Tibial artery (tissue), 4 donors: ENCODE measurements at regions not wholly inside any gene's neighbourhood (a gene's known extent, or its start where the extent isn't known, plus 50 kb on each side); places are given as distances from the start of the nearest gene placed in this dataset.

Source experiments
- DNase-seq, 2 donors: peaks; one replicate each; pipeline ENCODE4 v3.0.0-alpha.2; 2019
- H3K27ac ChIP-seq, 2 donors: fragments of 200-600 bp; sonication (generic) in 1 of 2; 1 replicate in 1 of 2; 2 replicates in 1 of 2; pipeline ENCODE4 v1.5.1; 2018 to 2019; ENCODE audit warnings: mild to moderate bottlenecking in 1 of 2
- H3K27me3 ChIP-seq, 2 donors: fragments of 200-600 bp; sonication (generic) in 1 of 2; one replicate each; pipeline versions ENCODE4 v1.5.1 to v1.6.0; 2016 to 2019
- H3K36me3 ChIP-seq, 3 donors: fragments of 200-600 bp; sonication (generic) in 2 of 3; one replicate each; pipeline ENCODE4 v1.5.1; 2016 to 2019; ENCODE audit warnings: mild to moderate bottlenecking in 2 of 3
- H3K4me1 ChIP-seq, 4 donors: fragments of 200-600 bp; sonication (generic) in 2 of 4; 1 replicate in 3 of 4; 2 replicates in 1 of 4; pipeline ENCODE4 v1.5.1; 2016 to 2019
- H3K4me3 ChIP-seq, 2 donors: fragments of 200-600 bp; sonication (generic) in 1 of 2; 1 replicate in 1 of 2; 2 replicates in 1 of 2; pipeline ENCODE4 v1.5.1; 2018 to 2019; ENCODE audit warnings: mild to moderate bottlenecking in 2 of 2
- H3K9me3 ChIP-seq, 3 donors: fragments of 200-600 bp; sonication (generic) in 1 of 3; one replicate each; pipeline ENCODE4 v1.5.1; 2016 to 2019
- intact Hi-C: fragments of 100-400 bp; cut with DNase I; formaldehyde crosslinking; loops from one replicate; pipeline ENCODE4 v1.15.0; 2023; ENCODE audit warnings: low total_unique reads
- TF ChIP-seq, protein P1 (sequence below), 2 experiments: fragments of 200-600 bp in 1 of 2; fragments of 450-650 bp in 1 of 2; IDR thresholded peaks; one replicate each; pipeline ENCODE4 v1.5.1; 2017 to 2019; ENCODE audit warnings: antibody characterized with exemption in 2 of 2, mild to moderate bottlenecking in 1 of 2, moderate library complexity in 1 of 2

DNA sequence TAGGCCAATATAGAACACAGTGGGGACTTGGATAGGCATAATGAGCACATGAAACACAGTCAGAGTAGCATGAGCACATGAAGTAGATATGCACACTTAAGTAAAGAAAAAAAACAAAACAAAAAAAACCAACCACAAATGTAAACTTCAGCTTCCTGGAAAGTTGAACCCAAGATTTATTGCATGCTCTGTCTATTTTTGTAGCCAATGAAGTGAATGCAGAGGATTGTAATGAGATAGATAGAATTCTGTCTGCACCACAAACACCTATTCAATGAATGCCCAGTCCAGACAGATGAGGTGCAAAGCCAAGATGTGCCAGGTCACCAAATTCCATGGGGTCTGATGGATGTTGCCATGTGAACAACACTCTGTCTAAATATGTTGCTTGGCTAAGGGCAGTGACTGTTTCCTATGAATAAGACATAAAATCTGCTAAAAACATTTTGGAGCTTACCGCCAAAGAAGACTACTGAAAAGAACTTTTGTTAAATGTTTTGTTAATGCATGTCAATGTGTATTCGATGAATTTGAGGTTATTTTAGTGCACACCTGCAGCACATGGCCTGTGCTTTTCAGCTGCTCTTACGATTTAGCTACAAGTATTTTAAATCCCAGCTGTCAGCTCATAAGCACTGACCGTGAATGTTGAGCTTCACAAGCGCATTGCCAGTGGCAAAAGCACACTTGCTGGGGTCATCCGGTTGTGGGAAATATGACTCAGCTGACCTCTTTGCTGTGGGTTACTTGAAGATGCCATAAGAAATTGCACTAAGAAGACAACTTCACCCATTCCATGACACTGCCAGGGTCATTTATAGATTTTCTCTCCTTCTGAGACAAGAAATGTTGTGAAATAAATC is 374.8 kb upstream of the GNPDA2 start:
- Histone ChIP-seq H3K9me3 (no peaks in the 10 kb centered on the region), H3K36me3 (no peaks in the 10 kb centered on the region), H3K4me1 (no peaks in the 10 kb centered on the region), H3K27me3 (no peaks in the 10 kb centered on the region), H3K4me3 (no peak overlapping the region), H3K27ac (no peak overlapping the region)
- TF ChIP-seq, protein P1, sequence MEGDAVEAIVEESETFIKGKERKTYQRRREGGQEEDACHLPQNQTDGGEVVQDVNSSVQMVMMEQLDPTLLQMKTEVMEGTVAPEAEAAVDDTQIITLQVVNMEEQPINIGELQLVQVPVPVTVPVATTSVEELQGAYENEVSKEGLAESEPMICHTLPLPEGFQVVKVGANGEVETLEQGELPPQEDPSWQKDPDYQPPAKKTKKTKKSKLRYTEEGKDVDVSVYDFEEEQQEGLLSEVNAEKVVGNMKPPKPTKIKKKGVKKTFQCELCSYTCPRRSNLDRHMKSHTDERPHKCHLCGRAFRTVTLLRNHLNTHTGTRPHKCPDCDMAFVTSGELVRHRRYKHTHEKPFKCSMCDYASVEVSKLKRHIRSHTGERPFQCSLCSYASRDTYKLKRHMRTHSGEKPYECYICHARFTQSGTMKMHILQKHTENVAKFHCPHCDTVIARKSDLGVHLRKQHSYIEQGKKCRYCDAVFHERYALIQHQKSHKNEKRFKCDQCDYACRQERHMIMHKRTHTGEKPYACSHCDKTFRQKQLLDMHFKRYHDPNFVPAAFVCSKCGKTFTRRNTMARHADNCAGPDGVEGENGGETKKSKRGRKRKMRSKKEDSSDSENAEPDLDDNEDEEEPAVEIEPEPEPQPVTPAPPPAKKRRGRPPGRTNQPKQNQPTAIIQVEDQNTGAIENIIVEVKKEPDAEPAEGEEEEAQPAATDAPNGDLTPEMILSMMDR (IDR thresholded peaks at IDR 0.05) = no peak
- intact Hi-C loops = no loop called here
- DNase-seq = no peak

DNA sequence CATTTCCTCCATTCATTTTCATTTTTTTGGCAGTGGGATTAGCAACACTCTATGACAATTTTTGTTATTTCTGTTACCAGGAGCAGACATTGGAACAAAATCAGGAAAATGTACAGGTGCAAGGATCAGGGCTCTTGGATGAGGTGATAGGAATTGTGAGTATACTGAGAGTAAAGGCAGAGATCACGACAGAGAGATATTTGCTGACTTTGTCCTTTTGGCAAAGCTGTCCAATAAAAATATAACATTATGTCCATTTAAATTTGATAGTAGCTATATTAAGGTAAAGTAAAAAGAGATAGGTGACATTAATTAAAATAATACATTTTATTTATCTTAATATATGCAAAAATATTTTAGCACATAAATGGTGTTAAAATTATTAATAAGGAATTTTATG is 373.1 kb upstream of the GNPDA2 start:
- Histone ChIP-seq H3K4me3 (no peak overlapping the region), H3K4me1 (no peaks in the 10 kb centered on the region), H3K9me3 (no peaks in the 10 kb centered on the region), H3K27me3 (no peaks in the 10 kb centered on the region), H3K27ac (no peak overlapping the region), H3K36me3 (no peaks in the 10 kb centered on the region)
- TF ChIP-seq, protein P1 (IDR thresholded peaks at IDR 0.05) = no peak
- DNase-seq = no peak
- intact Hi-C loops = no loop called here

DNA sequence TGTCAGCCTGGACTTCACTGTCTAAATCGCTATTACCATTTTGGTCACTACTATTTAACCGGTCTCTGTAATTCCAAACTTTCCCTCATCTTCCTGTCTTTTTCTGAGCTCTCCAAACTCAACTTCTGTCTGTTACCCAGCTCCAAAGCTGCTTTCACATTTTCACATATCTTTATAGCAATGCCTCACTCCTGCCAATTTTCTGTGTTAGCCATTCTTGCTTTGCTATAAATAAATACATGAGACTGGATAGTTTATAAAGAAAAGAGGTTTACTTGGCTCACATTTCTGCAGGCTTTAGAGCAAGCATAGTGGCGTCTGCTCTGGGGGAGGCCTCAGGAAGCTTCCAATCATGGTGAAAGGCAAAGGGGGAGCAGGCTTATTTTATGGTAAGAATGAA is 368.3 kb upstream of the GNPDA2 start:
- H3K4me3 ChIP-seq = no peak overlapping the region
- DNase-seq = no peak
- H3K27me3 ChIP-seq = no peaks in the 10 kb centered on the region
- H3K27ac ChIP-seq = no peak overlapping the region
- no peaks in the 10 kb centered on the region for H3K4me1 ChIP-seq
- TF ChIP-seq, protein P1 (IDR thresholded peaks at IDR 0.05) = no peak
- no peaks in the 10 kb centered on the region for H3K9me3 ChIP-seq
- no peaks in the 10 kb centered on the region for H3K36me3 ChIP-seq
- intact Hi-C loops = no loop called here

DNA sequence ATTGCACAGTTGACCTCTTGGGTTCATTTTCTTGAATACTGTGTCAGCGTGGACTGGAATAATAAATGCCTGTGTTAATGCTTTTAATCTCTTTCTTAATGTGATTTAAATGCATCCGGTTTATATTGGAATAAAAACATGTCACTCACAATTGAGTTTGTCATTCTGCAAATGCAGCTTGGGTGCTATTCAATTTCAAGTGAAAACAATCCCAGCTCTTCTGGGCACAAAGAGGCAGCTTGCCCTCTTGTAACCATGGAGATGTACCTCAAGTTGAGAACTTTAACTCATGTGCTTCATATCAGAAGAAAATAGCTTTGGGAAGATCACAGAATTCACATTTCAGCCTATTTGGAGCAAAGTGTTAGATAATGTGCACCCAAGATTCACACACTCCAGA is 355.7 kb upstream of the GNPDA2 start:
- Histone ChIP-seq H3K4me3 (no peak overlapping the region), H3K27ac (no peak overlapping the region), H3K4me1 (no peaks in the 10 kb centered on the region), H3K36me3 (no peaks in the 10 kb centered on the region), H3K27me3 (no peaks in the 10 kb centered on the region), H3K9me3 (peaks cover 0 to 10% (median 0%) of the 10 kb centered on the region in 3 donors)
- no peak for DNase-seq
- TF ChIP-seq, protein P1 (IDR thresholded peaks at IDR 0.05) = no peak
- intact Hi-C loops = no loop called here

DNA sequence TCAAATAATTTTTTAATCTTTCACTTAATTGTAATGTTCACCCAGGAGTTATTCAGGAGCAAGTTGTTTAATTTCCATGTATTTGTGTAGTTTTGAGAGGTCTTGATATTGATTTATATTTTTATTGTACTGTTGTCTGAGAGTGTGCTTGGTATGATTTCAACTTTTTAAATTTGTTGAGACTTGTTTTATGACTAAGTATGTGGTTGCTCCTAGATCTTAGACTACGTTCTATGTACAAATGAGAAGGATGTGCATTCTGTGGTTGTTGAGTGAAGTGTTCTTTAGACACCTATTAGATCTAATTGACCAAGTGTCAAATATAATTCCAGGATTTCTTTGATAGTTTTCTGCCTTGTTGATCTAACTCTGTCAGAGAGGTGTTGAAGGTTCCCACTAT is 353.3 kb upstream of the GNPDA2 start:
- no peaks in the 10 kb centered on the region for H3K27me3 ChIP-seq
- intact Hi-C loops = no loop called here
- no peak overlapping the region for H3K4me3 ChIP-seq
- peaks cover 0 to 10% (median 0%) of the 10 kb centered on the region in 3 donors for H3K9me3 ChIP-seq
- H3K36me3 ChIP-seq = no peaks in the 10 kb centered on the region
- no peaks in the 10 kb centered on the region for H3K4me1 ChIP-seq
- TF ChIP-seq, protein P1 (IDR thresholded peaks at IDR 0.05) = no peak
- H3K27ac ChIP-seq = no peak overlapping the region
- no peak for DNase-seq
